Suprapubic skin (tissue), 4 donors: ENCODE measurements at regions not wholly inside any gene's neighbourhood (a gene's known extent, or its start where the extent isn't known, plus 50 kb on each side); places are given as distances from the start of the nearest gene placed in this dataset.

ENCODE experiments used
- POLR2A ChIP-seq, 2 donors: fragments of 450-650 bp; IDR thresholded peaks; one replicate each; pipeline ENCODE4 v1.6.1; 2017; ENCODE audit warnings: antibody characterized with exemption in 2 of 2, mild to moderate bottlenecking in 2 of 2, moderate library complexity in 2 of 2
- POLR2AphosphoS5 ChIP-seq, 3 donors: sonication (generic); formaldehyde crosslinking; IDR thresholded peaks; one replicate each; pipeline ENCODE4 v1.6.1; 2017; ENCODE audit warnings: antibody characterized with exemption in 3 of 3

- TF ChIP-seq POLR2AphosphoS5 (IDR thresholded peaks at IDR 0.05) (no peak), POLR2A (IDR thresholded peaks at IDR 0.05) (no peak)
These were observed 85.0 kb upstream of the FAM180A start for GRCh38 chr7:135833642-135834041.
